Activated naive CD8-positive, alpha-beta T cell treated with anti-CD3 and anti-CD28 coated beads, Interleukin-2, amount 50 U/mL, for 24 hours (primary cell): ENCODE measurements at regions not wholly inside any gene's neighbourhood (a gene's known extent, or its start where the extent isn't known, plus 50 kb on each side); places are given as distances from the start of the nearest gene placed in this dataset.

Experiments
- ATAC-seq: fragments of 150-1000 bp; cut with Tn5 transposase; one replicate; pipeline ENCODE4 v1.10.0; 2021
- DNase-seq: peaks from one replicate; pipeline ENCODE4 v3.0.0; 2021
- H3K27ac Mint-ChIP-seq: one replicate; pipeline ENCODE4 v1.8.0; 2021; ENCODE audit warnings: mild to moderate bottlenecking, mixed read lengths
- H3K27me3 Mint-ChIP-seq: one replicate; pipeline ENCODE4 v1.8.0; 2021; ENCODE audit warnings: mixed read lengths
- H3K36me3 Mint-ChIP-seq: one replicate; pipeline ENCODE4 v1.8.0; 2021; ENCODE audit warnings: low read depth, mixed read lengths
- H3K4me1 Mint-ChIP-seq: one replicate; pipeline ENCODE4 v1.8.0; 2021; ENCODE audit warnings: mixed read lengths
- H3K4me3 Mint-ChIP-seq: one replicate; pipeline ENCODE4 v1.8.0; 2021; ENCODE audit warnings: mild to moderate bottlenecking, moderate library complexity, mixed read lengths
- H3K9me3 Mint-ChIP-seq: one replicate; pipeline ENCODE4 v1.8.0; 2021; ENCODE audit warnings: mixed read lengths

DNA sequence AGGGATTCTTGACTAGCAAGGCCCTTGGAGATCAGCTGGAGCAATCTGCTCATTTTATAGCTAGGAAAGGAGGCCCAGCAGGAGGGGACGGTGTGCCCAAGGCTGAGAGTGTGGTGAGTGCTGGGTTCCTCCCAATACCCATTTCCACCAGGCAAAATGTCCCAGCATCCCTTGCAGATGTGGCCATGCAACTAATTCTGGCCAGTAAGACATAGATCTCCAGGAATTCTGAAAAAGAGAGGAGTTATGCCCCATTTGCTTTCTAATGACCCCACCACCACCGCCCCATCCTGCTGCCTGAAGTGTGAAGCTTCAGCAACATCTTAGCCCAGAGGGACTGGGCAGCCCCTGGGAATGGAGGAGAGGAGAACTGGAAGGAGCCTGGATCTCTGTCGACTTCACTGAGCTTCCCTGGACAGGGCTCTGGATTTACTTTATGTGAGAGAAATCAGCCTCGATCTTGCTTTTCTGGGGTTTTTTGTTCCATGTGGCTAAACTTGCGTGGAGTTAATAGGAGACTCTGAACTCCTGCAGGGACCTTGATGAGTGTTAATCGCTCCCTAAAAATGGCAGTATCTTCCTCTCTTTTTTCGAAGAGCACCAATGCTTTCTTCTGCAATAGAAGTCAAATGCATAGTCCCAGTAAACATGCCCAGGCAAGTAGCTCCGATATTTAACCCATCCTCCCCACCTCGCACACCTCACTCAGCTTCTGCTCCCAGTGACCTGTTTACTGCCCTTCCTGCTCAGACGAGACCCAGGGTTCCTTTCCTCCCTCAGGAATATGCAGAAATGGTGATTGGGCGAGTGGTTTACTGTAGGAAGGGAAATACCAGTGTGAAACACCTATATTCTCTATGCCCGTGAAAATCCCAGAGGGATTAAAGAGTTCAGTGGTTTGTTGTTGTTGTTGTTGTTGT lies 127.5 kb upstream of the GPR26 start:
- Mint-ChIP-seq H3K4me1 (no peaks in the 10 kb centered on the region), H3K36me3 (no peaks in the 10 kb centered on the region), H3K27me3 (peaks cover 13% of the 10 kb centered on the region), H3K9me3 (no peaks in the 10 kb centered on the region), H3K27ac (no peak overlapping the region), H3K4me3 (no peak overlapping the region)
- ATAC-seq (no peak), DNase-seq (no peak)

DNA sequence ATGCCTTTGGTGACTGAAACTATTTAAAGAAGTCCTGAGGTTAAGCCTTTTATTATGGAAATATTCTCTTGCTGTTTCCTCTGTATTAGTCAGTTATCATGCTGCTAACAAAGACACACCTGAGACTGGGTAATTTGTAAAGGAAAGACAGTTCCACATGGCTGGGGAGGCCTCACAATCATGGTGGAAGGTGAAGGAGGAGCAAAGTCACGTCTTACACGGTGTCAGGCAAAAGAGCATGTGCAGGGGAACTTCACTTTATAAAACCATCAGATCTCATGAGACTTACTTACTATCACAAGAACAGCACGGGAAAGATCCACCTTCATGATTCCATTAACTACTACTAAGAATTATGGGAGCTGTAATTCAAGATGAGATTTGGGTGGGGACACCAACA lies 121.2 kb upstream of the GPR26 start:
- Mint-ChIP-seq H3K9me3 (peaks cover 5% of the 10 kb centered on the region), H3K27ac (no peak overlapping the region), H3K4me3 (no peak overlapping the region), H3K27me3 (peaks cover 15% of the 10 kb centered on the region), H3K36me3 (no peaks in the 10 kb centered on the region), H3K4me1 (no peaks in the 10 kb centered on the region)
- no peak for ATAC-seq
- DNase-seq, result no peak

DNA sequence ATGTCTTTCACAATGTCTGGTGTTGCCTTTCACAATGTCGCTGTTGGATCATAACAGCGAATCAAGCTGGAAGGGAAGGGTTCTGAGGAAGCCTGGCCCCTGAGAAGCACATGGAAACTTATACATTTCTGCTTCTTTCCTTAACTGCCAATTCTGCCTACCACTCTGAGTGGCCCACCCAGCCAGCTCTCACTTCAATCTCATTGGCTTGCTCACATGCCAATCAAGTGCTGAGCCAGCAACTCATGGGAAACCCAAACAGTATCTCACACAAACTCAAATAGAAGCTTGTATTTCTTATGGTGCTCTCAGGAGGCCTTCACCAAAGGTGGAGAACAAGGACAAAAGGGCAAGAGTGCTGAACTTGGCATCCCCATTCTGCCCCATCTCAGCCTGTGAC lies 117.4 kb upstream of the GPR26 start:
- H3K27me3 Mint-ChIP-seq, result peaks cover 16% of the 10 kb centered on the region
- H3K4me3 Mint-ChIP-seq, result no peak overlapping the region
- no peaks in the 10 kb centered on the region for H3K36me3 Mint-ChIP-seq
- peaks cover 5% of the 10 kb centered on the region for H3K9me3 Mint-ChIP-seq
- ATAC-seq (no peak), DNase-seq (no peak)
- no peaks in the 10 kb centered on the region for H3K4me1 Mint-ChIP-seq
- no peak overlapping the region for H3K27ac Mint-ChIP-seq

DNA sequence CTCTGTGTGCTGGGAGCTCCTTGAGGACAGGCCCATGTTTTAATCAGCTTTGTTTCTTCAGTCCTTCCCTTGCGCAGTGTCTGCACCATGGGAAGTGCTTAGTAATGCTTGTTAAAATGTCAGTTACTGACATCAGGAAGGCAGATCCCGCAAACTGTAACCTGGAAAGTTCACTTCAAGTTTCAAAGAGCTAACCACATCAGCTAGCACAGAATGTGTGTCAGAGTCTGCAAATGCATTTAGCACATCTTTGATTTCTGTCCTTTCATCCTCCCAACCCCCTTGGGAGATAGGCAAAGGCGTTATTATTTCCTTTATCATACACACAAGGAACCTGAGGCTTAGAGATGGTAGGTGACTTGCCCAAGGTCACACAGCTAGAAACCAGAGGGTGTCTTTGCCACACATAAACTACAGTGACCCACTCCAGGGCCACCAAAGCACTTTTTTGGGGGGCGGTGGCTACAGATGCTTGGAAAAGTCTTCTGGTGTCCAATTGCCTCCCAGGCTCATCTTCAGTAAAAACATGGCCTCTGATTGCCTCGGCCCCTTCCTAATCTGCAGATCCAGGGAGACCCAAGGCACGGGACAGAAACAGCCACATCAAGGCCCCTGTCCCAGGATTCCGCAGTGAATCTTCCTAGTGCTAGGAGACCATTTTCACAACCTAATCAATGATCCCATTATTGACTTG lies 116.2 kb upstream of the GPR26 start:
- H3K4me3 Mint-ChIP-seq, result no peak overlapping the region
- no peak for DNase-seq
- H3K27ac Mint-ChIP-seq, result no peak overlapping the region
- no peaks in the 10 kb centered on the region for H3K9me3 Mint-ChIP-seq
- no peaks in the 10 kb centered on the region for H3K36me3 Mint-ChIP-seq
- no peaks in the 10 kb centered on the region for H3K4me1 Mint-ChIP-seq
- peaks cover 13% of the 10 kb centered on the region for H3K27me3 Mint-ChIP-seq
- peak; percentile 10 for ATAC-seq

DNA sequence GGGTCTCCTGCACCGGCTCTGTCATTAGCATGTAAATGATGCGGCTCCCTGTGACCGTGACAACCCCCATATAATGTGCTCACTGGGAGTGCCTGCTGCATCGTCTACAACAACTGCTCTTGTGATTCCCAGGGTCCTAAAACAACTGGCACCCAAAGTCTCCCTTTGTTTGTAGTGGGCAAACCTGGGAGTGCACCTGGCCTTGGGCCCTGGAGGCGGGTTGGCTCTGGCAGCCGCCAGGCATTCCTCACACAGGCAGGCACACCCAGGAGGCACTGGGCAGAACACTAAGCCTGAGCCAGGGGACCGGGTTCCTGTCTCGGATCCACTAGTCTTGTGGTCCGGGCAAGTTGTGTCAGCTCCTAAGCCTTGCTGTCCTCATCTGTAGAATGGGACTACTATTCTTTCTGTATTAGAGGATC lies 115.5 kb upstream of the GPR26 start:
- no peak overlapping the region for H3K4me3 Mint-ChIP-seq
- DNase-seq (no peak), ATAC-seq (no peak)
- H3K36me3 Mint-ChIP-seq, result no peaks in the 10 kb centered on the region
- no peaks in the 10 kb centered on the region for H3K9me3 Mint-ChIP-seq
- H3K27ac Mint-ChIP-seq, result no peak overlapping the region
- H3K27me3 Mint-ChIP-seq, result peaks cover 12% of the 10 kb centered on the region
- H3K4me1 Mint-ChIP-seq, result no peaks in the 10 kb centered on the region

DNA sequence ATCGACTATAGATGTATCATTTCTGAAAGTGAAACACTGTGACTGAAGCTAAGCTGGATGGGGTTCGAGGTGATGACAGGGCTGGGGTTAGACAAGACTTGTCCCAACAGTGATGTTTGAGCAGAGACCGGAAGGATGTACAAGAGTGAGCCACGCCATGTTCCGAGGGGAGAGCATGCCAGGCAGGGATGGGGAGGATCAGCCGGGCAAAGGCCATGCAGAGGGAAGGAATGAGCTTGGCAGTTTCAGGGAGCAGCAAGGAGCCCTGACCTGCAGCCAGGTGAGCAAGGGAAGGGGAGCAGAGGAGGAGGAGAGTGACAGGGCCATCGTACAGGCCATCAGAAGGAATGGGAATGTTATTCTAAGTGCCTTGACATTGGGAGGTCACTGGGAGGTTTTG lies 114.9 kb upstream of the GPR26 start:
- no peaks in the 10 kb centered on the region for H3K9me3 Mint-ChIP-seq
- H3K27ac Mint-ChIP-seq, result no peak overlapping the region
- DNase-seq (no peak), ATAC-seq (no peak)
- no peaks in the 10 kb centered on the region for H3K4me1 Mint-ChIP-seq
- H3K36me3 Mint-ChIP-seq, result no peaks in the 10 kb centered on the region
- H3K27me3 Mint-ChIP-seq, result peaks cover 11% of the 10 kb centered on the region
- H3K4me3 Mint-ChIP-seq, result no peak overlapping the region

DNA sequence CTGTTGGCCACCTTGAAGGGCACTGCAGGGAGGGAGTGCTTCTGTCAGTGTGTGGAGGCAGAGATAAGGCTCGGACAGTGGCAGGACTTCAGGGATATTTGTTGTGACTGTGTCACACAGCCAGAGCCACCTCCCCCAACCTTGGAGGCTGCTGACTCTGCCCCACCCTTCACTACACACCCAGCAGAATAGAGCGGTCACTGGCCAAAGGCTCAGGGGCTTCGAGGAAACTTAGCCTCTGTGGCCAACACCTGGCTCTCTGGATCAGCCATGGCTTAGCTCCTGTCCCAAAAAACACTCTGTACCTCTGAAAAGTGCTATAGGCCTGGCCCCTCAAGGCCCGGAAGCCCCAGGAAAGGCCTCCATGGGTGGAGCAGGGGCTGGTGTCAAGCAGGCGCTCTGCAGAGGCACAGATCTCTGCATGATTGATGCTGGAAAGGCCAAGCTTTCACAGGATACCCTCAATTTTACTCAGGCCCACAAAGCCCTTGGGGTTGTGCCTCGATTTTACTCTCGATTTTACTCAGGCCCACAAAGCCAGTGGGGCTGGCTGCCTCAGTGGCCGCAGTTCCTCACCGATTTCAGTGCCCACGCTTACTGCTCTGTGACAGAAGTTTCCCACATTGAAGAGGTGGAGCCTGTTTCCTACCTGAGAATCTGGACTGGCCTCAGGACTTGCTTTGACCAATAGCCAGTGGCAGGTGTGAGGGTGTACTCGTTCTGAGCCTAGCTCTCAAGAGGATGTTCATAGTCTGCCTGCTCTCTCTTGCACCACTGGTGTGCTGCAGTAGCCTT lies 113.2 kb upstream of the GPR26 start:
- Mint-ChIP-seq H3K27ac (no peak overlapping the region), H3K36me3 (no peaks in the 10 kb centered on the region), H3K4me3 (no peak overlapping the region), H3K9me3 (no peaks in the 10 kb centered on the region), H3K27me3 (peaks cover 4% of the 10 kb centered on the region), H3K4me1 (no peaks in the 10 kb centered on the region)
- no peak for DNase-seq
- no peak for ATAC-seq

DNA sequence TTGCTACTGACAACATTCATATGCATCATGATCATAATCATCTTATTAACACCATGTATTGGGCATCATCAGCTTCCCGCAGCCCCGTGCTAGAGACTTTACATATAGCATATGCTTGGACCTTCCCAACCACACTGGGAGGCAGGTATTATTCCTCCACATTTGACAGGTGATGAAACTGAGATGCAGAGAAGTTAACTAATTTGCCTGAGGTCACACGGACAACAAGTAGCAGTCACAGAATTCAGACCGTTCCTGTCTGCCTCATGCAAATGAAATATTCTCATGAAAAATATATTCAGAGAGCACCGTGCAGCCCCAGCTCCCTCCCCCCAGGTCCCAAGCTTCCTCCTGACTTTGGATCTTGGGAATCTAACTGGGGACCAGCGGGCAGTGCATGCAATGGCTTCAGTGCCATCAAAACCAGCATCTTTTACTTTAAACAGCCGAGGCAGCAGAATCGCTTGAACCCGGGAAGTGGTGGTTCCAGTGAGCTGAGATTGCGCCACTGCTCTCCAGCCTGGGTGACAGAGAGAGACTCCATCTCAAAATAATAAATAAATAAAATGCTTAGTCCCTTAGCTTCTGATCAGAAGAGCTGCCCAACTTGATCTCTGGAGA lies 112.2 kb upstream of the GPR26 start:
- Mint-ChIP-seq H3K4me1 (no peaks in the 10 kb centered on the region), H3K36me3 (no peaks in the 10 kb centered on the region), H3K27me3 (peaks cover 4% of the 10 kb centered on the region), H3K9me3 (no peaks in the 10 kb centered on the region), H3K27ac (no peak overlapping the region), H3K4me3 (no peak overlapping the region)
- ATAC-seq (no peak), DNase-seq (no peak)

DNA sequence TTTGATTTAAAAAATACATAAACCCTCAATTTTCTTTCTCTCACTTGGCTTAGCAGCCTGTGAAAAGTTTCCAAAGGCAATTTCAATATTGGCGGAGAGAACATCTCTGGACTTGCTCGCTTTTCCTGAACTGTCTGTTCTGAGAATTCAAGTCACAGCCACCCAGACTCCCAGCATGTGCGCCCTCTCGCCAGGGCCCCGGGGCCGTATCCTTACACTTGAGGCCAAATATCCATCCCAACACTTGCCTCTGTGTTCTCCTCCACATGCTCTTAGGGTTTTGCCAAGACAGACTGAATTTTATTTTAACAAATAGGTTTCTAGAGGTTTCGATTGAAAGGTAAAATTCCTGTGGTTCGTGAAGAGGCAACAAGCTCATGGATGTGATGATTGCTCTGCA lies 111.5 kb upstream of the GPR26 start:
- no peak overlapping the region for H3K4me3 Mint-ChIP-seq
- no peak for ATAC-seq
- H3K27me3 Mint-ChIP-seq, result peaks cover 7% of the 10 kb centered on the region
- H3K9me3 Mint-ChIP-seq, result no peaks in the 10 kb centered on the region
- H3K4me1 Mint-ChIP-seq, result no peaks in the 10 kb centered on the region
- DNase-seq, result no peak
- H3K27ac Mint-ChIP-seq, result no peak overlapping the region
- H3K36me3 Mint-ChIP-seq, result no peaks in the 10 kb centered on the region

DNA sequence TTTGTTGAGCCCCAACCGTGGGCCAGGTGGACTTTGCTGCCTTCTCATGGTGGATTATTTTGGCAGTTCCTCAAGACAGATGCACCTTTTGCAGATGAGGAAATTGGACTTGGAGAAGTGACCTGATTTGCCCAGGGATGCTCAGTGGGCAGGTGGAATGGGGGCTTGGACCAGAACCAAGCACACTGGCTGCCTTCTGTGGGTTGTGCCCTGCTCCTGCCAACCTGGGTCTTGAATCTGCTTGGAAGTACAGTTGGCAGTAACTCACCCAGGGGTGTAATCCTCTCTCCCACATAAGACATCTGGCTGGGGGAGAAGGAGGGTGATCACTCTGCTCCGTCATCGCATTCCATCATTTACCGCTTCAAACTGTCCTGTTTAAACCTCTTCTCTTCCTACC lies 110.5 kb upstream of the GPR26 start:
- DNase-seq (no peak), ATAC-seq (no peak)
- Mint-ChIP-seq H3K27me3 (peaks cover 9% of the 10 kb centered on the region), H3K4me1 (no peaks in the 10 kb centered on the region), H3K36me3 (no peaks in the 10 kb centered on the region), H3K27ac (no peak overlapping the region), H3K9me3 (no peaks in the 10 kb centered on the region), H3K4me3 (no peak overlapping the region)

DNA sequence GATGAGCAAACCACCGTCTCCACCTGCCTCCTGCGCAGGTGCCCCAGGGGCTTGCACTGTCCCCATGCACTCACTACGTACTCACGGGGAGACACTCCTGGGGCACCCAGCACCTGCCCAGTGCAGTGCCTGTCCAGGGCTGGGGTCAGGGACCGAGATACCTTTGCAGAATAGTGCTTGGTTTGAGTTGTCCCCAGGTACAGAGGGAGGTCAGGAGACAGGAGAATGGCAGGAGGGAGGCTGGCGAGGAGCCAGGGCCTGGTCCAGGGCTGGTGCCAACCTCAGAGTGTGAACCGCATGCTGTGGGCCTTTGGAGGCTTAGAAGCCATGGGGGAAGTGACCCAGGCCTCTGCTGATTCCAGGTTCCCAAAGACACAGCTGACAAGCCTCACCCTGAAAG lies 110.1 kb upstream of the GPR26 start:
- Mint-ChIP-seq H3K4me3 (no peak overlapping the region), H3K4me1 (no peaks in the 10 kb centered on the region), H3K36me3 (no peaks in the 10 kb centered on the region), H3K9me3 (no peaks in the 10 kb centered on the region), H3K27me3 (peaks cover 9% of the 10 kb centered on the region), H3K27ac (no peak overlapping the region)
- DNase-seq (no peak), ATAC-seq (no peak)

DNA sequence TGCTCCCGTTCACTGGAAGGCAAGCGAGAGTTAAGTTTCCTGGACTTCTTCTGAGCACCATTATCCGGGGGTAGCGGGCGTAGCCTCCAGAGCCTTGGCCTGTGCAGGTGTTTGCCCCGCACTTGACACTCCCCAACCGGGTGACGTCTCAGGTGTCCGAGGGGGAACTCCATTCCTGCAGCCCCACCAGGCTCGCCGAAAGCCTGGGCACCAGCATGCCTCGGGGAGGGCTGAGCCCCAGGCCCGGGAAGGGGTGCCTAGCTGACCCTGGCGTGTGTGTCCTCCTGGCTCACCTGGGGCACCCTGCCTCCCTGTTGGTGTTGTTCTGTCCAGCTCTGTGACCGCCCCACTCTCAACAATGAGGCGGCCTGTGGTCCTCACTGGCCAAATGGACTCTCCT lies 109.4 kb upstream of the GPR26 start:
- Mint-ChIP-seq H3K4me3 (no peak overlapping the region), H3K4me1 (no peaks in the 10 kb centered on the region), H3K36me3 (no peaks in the 10 kb centered on the region), H3K9me3 (no peaks in the 10 kb centered on the region), H3K27ac (no peak overlapping the region), H3K27me3 (peaks cover 5% of the 10 kb centered on the region)
- no peak for DNase-seq
- ATAC-seq, result no peak

DNA sequence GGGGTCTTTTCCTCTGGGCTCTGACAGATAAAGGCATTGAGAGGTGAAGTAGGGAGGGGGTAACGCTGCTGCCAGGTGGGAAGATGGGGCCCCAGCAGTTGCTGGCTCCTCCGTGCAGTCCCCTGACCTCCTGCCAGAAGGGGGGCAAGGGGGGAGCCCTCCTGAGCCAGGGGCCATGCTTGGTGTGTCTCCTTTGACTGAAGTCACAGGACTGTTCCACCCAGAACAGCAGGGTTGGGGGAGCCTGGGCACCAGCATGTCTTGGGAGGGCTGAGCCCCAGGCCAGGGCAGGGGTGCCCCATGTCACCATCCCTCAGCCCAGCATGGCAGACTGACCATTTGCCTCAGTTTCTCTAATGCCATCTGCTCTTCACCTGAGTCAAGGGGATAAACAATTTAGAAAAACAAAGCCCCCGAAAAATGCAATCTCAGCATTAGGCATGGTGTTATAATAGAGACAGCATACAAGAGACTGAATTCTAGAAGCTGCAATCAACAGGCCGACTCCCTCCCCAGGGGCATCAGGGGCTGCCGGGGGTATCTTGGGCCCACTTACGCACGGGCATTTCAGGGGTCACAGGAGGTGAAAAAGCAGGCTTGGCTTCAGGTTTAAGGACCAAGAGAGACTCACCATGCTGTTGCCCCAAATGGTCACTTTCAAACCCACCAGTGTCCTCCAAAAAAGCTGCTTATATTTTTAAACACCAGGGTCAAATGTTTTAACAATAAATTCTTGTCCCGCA lies 108.6 kb upstream of the GPR26 start:
- no peaks in the 10 kb centered on the region for H3K36me3 Mint-ChIP-seq
- no peak overlapping the region for H3K4me3 Mint-ChIP-seq
- H3K9me3 Mint-ChIP-seq, result no peaks in the 10 kb centered on the region
- DNase-seq (no peak), ATAC-seq (peak; percentile 38)
- H3K27ac Mint-ChIP-seq, result no peak overlapping the region
- H3K4me1 Mint-ChIP-seq, result no peaks in the 10 kb centered on the region
- H3K27me3 Mint-ChIP-seq, result peaks cover 5% of the 10 kb centered on the region

DNA sequence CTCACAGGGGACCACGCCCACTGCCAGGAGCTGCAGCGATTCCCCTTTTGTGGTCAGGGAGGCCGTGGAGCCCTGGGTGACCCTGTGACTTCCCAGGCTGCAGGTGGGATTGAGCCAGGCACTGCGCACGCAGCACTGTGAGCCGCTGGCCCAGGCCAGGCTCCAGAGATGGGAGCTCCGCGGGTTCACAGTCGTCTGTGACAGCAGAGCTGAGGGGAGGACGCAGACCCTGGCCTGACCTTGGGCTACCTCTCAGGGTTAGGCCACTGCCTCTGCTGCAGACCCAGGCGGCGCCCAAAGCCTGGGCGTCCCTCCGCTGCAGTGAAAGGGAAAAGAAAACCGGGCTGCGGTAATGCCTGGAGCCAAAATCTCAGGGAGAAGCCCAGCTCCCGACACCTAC lies 107.5 kb upstream of the GPR26 start:
- Mint-ChIP-seq H3K27ac (no peak overlapping the region), H3K27me3 (peaks cover 5% of the 10 kb centered on the region), H3K4me3 (no peak overlapping the region), H3K9me3 (no peaks in the 10 kb centered on the region), H3K4me1 (no peaks in the 10 kb centered on the region), H3K36me3 (no peaks in the 10 kb centered on the region)
- no peak for ATAC-seq
- no peak for DNase-seq
